ENCODE measurements at regions not wholly inside any gene's neighbourhood (a gene's known extent, or its start where the extent isn't known, plus 50 kb on each side); places are given as distances from the start of the nearest gene placed in this dataset.

DNA sequence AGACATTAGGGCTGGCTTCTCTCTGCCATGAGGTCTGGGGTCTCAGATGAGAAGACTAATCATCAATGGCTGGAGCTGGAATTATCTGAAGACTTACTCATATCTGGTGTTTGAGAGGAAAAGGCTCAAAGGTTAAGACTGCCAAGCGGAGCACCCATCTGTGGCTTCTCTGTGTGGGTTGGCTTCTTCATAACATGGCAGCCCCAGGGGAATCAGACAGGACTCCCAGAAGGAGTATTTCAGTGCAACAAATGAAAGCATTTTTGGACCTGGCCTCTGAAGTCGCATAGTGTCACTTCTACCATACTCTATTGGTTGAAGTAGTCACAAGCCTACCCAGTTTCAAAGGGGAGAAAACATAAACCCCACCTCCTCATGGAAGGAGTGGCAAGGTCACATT is 171.8 kb upstream of the KRR1 start:
- no peak for TF ChIP-seq CTCF (IDR thresholded peaks at IDR 0.05; ENCODE audit: poor library complexity, severe bottlenecking)
- H3K27ac ChIP-seq (ENCODE audit: poor library complexity, severe bottlenecking), result peak overlapping the region; percentile 89
- H3K9me3 ChIP-seq (ENCODE audit: severe bottlenecking), result no peaks in the 10 kb centered on the region
- no peaks in the 10 kb centered on the region for H3K36me3 ChIP-seq (ENCODE audit: low read depth)
- ATAC-seq (ENCODE audit: low read depth) (no peak), DNase-seq (ENCODE audit: low spot score) (no peak)
- H3K4me1 ChIP-seq (ENCODE audit: insufficient read depth, poor library complexity, severe bottlenecking), result peaks cover 26% of the 10 kb centered on the region
- H3K27me3 ChIP-seq (ENCODE audit: insufficient read depth, poor library complexity, severe bottlenecking), result no peaks in the 10 kb centered on the region
- no peak overlapping the region for H3K4me3 ChIP-seq (ENCODE audit: severe bottlenecking)

GRCh38 chr12:75677522-75677921 is 166.1 kb upstream of the KRR1 start:
- DNase-seq (ENCODE audit: low spot score) (no peak), ATAC-seq (ENCODE audit: low read depth) (no peak)
- no peaks in the 10 kb centered on the region for H3K27me3 ChIP-seq (ENCODE audit: insufficient read depth, poor library complexity, severe bottlenecking)
- no peak overlapping the region for H3K4me3 ChIP-seq (ENCODE audit: severe bottlenecking)
- H3K36me3 ChIP-seq (ENCODE audit: low read depth), result 0 out of 2 replicates have a peak, but pooled peaks cover 3% of the 10 kb centered on the region
- H3K27ac ChIP-seq (ENCODE audit: poor library complexity, severe bottlenecking), result no peak overlapping the region
- no peaks in the 10 kb centered on the region for H3K9me3 ChIP-seq (ENCODE audit: severe bottlenecking)
- no peaks in the 10 kb centered on the region for H3K4me1 ChIP-seq (ENCODE audit: insufficient read depth, poor library complexity, severe bottlenecking)
- TF ChIP-seq CTCF (IDR thresholded peaks at IDR 0.05; ENCODE audit: poor library complexity, severe bottlenecking), result no peak

DNA sequence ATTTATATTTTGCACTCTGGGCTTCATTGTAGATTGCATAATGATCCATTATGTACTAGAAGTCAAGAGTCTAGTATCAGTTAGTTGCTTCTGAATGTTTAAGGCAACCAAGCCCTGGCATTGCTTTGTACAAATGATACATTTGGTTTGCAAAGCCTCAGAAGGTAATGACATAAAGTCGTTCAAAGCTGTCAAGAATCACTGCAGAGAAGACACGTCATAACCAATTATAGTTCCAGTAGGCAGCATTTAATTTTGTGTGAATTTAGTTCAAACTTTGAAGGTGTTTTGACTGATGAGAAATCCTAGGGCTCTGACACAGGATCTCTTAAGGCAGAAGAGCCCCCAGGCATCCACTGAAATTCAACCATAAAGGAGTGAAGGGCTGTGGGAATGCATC is 163.0 kb upstream of the KRR1 start:
- Histone ChIP-seq H3K9me3 (ENCODE audit: severe bottlenecking) (no peaks in the 10 kb centered on the region), H3K4me3 (ENCODE audit: severe bottlenecking) (no peak overlapping the region), H3K4me1 (ENCODE audit: insufficient read depth, poor library complexity, severe bottlenecking) (peaks cover 4% of the 10 kb centered on the region), H3K27me3 (ENCODE audit: insufficient read depth, poor library complexity, severe bottlenecking) (no peaks in the 10 kb centered on the region), H3K27ac (ENCODE audit: poor library complexity, severe bottlenecking) (no peak overlapping the region), H3K36me3 (ENCODE audit: low read depth) (0 out of 2 replicates have a peak, but pooled peaks cover 3% of the 10 kb centered on the region)
- DNase-seq (ENCODE audit: low spot score), result no peak
- TF ChIP-seq CTCF (IDR thresholded peaks at IDR 0.05; ENCODE audit: poor library complexity, severe bottlenecking), result no peak
- no peak for ATAC-seq (ENCODE audit: low read depth)

GRCh38 chr12:75672200-75672599 is 160.8 kb upstream of the KRR1 start:
- DNase-seq (ENCODE audit: low spot score) (no peak), ATAC-seq (ENCODE audit: low read depth) (no peak)
- Histone ChIP-seq H3K4me1 (ENCODE audit: insufficient read depth, poor library complexity, severe bottlenecking) (peaks cover 4% of the 10 kb centered on the region), H3K27me3 (ENCODE audit: insufficient read depth, poor library complexity, severe bottlenecking) (no peaks in the 10 kb centered on the region), H3K36me3 (ENCODE audit: low read depth) (0 out of 2 replicates have a peak, but pooled peaks cover 3% of the 10 kb centered on the region), H3K4me3 (ENCODE audit: severe bottlenecking) (no peak overlapping the region), H3K27ac (ENCODE audit: poor library complexity, severe bottlenecking) (no peak overlapping the region), H3K9me3 (ENCODE audit: severe bottlenecking) (no peaks in the 10 kb centered on the region)
- TF ChIP-seq CTCF (IDR thresholded peaks at IDR 0.05; ENCODE audit: poor library complexity, severe bottlenecking), result no peak

- Histone ChIP-seq H3K4me3 (ENCODE audit: severe bottlenecking) (no peak overlapping the region), H3K27me3 (ENCODE audit: insufficient read depth, poor library complexity, severe bottlenecking) (no peaks in the 10 kb centered on the region), H3K36me3 (ENCODE audit: low read depth) (0 out of 2 replicates have a peak, but pooled peaks cover 3% of the 10 kb centered on the region), H3K4me1 (ENCODE audit: insufficient read depth, poor library complexity, severe bottlenecking) (peaks cover 4% of the 10 kb centered on the region), H3K27ac (ENCODE audit: poor library complexity, severe bottlenecking) (no peak overlapping the region), H3K9me3 (ENCODE audit: severe bottlenecking) (no peaks in the 10 kb centered on the region)
- DNase-seq (ENCODE audit: low spot score) (no peak), ATAC-seq (ENCODE audit: low read depth) (no peak)
- no peak for TF ChIP-seq CTCF (IDR thresholded peaks at IDR 0.05; ENCODE audit: poor library complexity, severe bottlenecking)
Measured at GRCh38 chr12:75670216-75670615, 158.8 kb upstream of the KRR1 start.
